Right atrium auricular region (tissue), 2 donors: ENCODE measurements at regions not wholly inside any gene's neighbourhood (a gene's known extent, or its start where the extent isn't known, plus 50 kb on each side); places are given as distances from the start of the nearest gene placed in this dataset.
A peak's percentile ranks its signal among the peaks of the same experiment; 100 is the strongest.

Experiments
- DNase-seq: peaks from one replicate; pipeline ENCODE4 v3.0.0-alpha.2; 2019; ENCODE audit warnings: low spot score
- H3K27ac ChIP-seq, 2 donors: fragments of 200-600 bp; sonication (generic); 1 replicate in 1 of 2; 2 replicates in 1 of 2; pipeline ENCODE4 v1.5.1; 2016 to 2019
- H3K27me3 ChIP-seq, 2 donors: fragments of 200-600 bp; sonication (generic); one replicate each; pipeline versions ENCODE4 v1.5.1 to v1.6.0; 2017 to 2019
- H3K36me3 ChIP-seq: fragments of 200-600 bp; sonication (generic); one replicate; pipeline ENCODE4 v1.5.1; 2016
- H3K4me1 ChIP-seq, 2 donors: fragments of 200-600 bp; sonication (generic); one replicate each; pipeline versions ENCODE4 v1.5.1 to v1.6.0; 2017 to 2019
- H3K4me3 ChIP-seq, 2 donors: fragments of 200-600 bp; sonication (generic); 1 replicate in 1 of 2; 2 replicates in 1 of 2; pipeline ENCODE4 v1.5.1; 2017 to 2019; ENCODE audit warnings: mild to moderate bottlenecking in 1 of 2, moderate library complexity in 1 of 2
- H3K9me3 ChIP-seq, 2 donors: fragments of 200-600 bp; sonication (generic); one replicate each; pipeline ENCODE4 v1.5.1; 2019
- TF ChIP-seq, protein P1 (sequence below), 2 donors: fragments of 200-600 bp; sonication (generic); IDR thresholded peaks; one replicate each; pipeline ENCODE4 v1.5.1; 2019; ENCODE audit warnings: antibody characterized with exemption in 2 of 2

GRCh38 chr7:115359119-115359518 lies 437.2 kb downstream of the MDFIC start:
- H3K9me3 ChIP-seq = no peaks in the 10 kb centered on the region
- H3K27me3 ChIP-seq = no peaks in the 10 kb centered on the region
- H3K27ac ChIP-seq = no peak overlapping the region
- no peak for DNase-seq
- no peak overlapping the region for H3K4me3 ChIP-seq
- H3K36me3 ChIP-seq = no peaks in the 10 kb centered on the region
- TF ChIP-seq, protein P1, sequence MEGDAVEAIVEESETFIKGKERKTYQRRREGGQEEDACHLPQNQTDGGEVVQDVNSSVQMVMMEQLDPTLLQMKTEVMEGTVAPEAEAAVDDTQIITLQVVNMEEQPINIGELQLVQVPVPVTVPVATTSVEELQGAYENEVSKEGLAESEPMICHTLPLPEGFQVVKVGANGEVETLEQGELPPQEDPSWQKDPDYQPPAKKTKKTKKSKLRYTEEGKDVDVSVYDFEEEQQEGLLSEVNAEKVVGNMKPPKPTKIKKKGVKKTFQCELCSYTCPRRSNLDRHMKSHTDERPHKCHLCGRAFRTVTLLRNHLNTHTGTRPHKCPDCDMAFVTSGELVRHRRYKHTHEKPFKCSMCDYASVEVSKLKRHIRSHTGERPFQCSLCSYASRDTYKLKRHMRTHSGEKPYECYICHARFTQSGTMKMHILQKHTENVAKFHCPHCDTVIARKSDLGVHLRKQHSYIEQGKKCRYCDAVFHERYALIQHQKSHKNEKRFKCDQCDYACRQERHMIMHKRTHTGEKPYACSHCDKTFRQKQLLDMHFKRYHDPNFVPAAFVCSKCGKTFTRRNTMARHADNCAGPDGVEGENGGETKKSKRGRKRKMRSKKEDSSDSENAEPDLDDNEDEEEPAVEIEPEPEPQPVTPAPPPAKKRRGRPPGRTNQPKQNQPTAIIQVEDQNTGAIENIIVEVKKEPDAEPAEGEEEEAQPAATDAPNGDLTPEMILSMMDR (IDR thresholded peaks at IDR 0.05) = no peak
- no peaks in the 10 kb centered on the region for H3K4me1 ChIP-seq

DNA sequence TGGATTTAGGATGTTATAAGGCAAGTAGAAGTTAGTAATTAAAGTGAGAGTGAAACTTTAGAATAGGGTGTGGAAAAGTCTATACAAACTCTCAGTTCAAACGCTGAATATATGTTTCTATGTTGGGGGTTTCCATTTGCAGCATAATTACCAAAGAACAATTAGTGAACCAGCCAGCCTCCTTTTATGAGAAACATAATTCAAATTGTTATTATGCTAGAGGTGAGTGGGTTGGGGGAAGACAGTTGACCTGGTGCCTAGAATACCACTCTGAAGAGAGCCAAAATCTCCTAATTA lies 435.8 kb downstream of the MDFIC start:
- H3K27me3 ChIP-seq = no peaks in the 10 kb centered on the region
- H3K4me1 ChIP-seq = no peaks in the 10 kb centered on the region
- H3K4me3 ChIP-seq = no peak overlapping the region
- no peak overlapping the region for H3K27ac ChIP-seq
- no peaks in the 10 kb centered on the region for H3K36me3 ChIP-seq
- TF ChIP-seq, protein P1 (IDR thresholded peaks at IDR 0.05) = no peak
- no peaks in the 10 kb centered on the region for H3K9me3 ChIP-seq
- DNase-seq = no peak

DNA sequence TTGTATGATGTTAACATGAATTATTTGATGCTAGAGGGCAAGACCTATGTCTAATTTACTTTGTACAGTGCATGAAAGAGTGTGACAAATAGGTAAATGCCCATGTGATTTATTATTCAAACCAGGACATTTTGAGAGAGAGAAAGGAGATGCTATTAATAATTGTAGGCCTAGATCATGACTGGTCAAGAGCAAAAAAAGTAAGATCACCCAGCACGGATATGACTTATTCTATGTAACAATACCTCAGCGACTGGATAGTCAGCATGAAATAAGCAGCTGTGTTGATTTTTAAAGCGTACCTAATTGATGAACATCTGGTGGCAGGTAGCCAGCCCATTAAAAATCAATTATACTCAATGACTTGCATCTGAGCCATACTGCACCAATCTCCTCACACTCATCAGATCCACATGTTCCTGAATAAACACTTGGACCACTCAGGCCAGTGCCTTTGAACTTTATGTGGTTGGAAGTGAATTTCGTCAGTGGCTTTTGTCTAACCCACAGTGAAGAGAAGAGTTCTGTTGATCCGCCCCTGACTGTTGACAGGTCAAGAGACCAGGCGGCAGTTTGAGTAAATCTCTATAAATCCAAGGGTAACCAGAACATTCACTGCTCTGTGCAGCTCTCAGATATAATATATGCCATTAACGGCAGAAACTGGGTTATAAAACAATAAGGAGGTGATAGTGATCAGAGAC lies 435.3 kb downstream of the MDFIC start:
- Histone ChIP-seq H3K4me3 (no peak overlapping the region), H3K9me3 (no peaks in the 10 kb centered on the region), H3K27me3 (no peaks in the 10 kb centered on the region), H3K36me3 (no peaks in the 10 kb centered on the region), H3K4me1 (no peaks in the 10 kb centered on the region), H3K27ac (no peak overlapping the region)
- TF ChIP-seq, protein P1 (IDR thresholded peaks at IDR 0.05) = no peak
- no peak for DNase-seq

- Histone ChIP-seq H3K27me3 (no peaks in the 10 kb centered on the region), H3K36me3 (no peaks in the 10 kb centered on the region), H3K4me1 (no peaks in the 10 kb centered on the region), H3K9me3 (no peaks in the 10 kb centered on the region), H3K27ac (no peak overlapping the region), H3K4me3 (no peak overlapping the region)
- no peak for DNase-seq
- TF ChIP-seq, protein P1 (IDR thresholded peaks at IDR 0.05) = peak in 1 of 2 donors; percentile 56
Measured at GRCh38 chr7:115356139-115356746, 434.3 kb downstream of the MDFIC start.

DNA sequence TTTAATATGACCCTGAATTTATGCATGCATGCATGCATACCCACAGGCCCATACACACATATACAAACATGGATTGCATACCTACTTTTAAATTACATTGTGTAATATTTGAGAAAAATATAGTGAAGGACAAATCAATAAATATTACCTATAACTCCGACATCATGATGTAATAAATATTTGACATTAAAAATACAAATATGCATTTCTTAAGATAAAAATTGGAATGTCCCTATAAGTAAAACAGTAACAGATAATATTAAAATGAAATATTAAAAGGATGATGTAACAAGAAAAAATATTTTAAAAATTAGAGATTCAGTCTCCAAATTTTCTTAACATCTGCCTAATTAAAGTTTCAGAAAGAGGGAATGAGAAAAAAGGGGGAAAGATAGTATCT lies 433.0 kb downstream of the MDFIC start:
- no peak for DNase-seq
- TF ChIP-seq, protein P1 (IDR thresholded peaks at IDR 0.05) = no peak
- Histone ChIP-seq H3K27ac (no peak overlapping the region), H3K4me3 (no peak overlapping the region), H3K36me3 (no peaks in the 10 kb centered on the region), H3K4me1 (no peaks in the 10 kb centered on the region), H3K27me3 (no peaks in the 10 kb centered on the region), H3K9me3 (no peaks in the 10 kb centered on the region)

GRCh38 chr7:115352375-115352774 lies 430.5 kb downstream of the MDFIC start:
- no peaks in the 10 kb centered on the region for H3K27me3 ChIP-seq
- no peak overlapping the region for H3K4me3 ChIP-seq
- TF ChIP-seq, protein P1 (IDR thresholded peaks at IDR 0.05) = no peak
- H3K4me1 ChIP-seq = no peaks in the 10 kb centered on the region
- no peak overlapping the region for H3K27ac ChIP-seq
- no peak for DNase-seq
- H3K9me3 ChIP-seq = no peaks in the 10 kb centered on the region
- H3K36me3 ChIP-seq = no peaks in the 10 kb centered on the region
